ENCODE measurements at regions not wholly inside any gene's neighbourhood (a gene's known extent, or its start where the extent isn't known, plus 50 kb on each side); places are given as distances from the start of the nearest gene placed in this dataset.

GRCh38 chr4:31575504-31575903, 855.3 kb downstream of the PCDH7 start:
- no peaks in the 10 kb centered on the region for H3K4me1 ChIP-seq (ENCODE audit: control insufficient read depth, insufficient read depth, low read depth, low read length)
- H4K8ac ChIP-seq (ENCODE audit: low read length) = no peak overlapping the region
- H3K4me3 ChIP-seq (ENCODE audit: insufficient read depth in 1 of 2, low read depth in 1 of 2, low read length in 2 of 2) = no peak overlapping the region
- no peaks in the 10 kb centered on the region for H3K27me3 ChIP-seq (ENCODE audit: control insufficient read depth in 1 of 2, insufficient read depth in 1 of 2, low read length in 2 of 2)
- no peak overlapping the region for H2BK12ac ChIP-seq (ENCODE audit: low read length in 2 of 2)
- H3K14ac ChIP-seq (ENCODE audit: low read length in 2 of 2) = no peak overlapping the region
- no peak overlapping the region for H3K4ac ChIP-seq (ENCODE audit: low read depth in 1 of 2, low read length in 2 of 2)
- no peak overlapping the region for H3K9ac ChIP-seq (ENCODE audit: low read length)
- DNase-seq = no peak
- H3K79me1 ChIP-seq (replicated peaks; ENCODE audit: low read length, poor library complexity, severe bottlenecking) = no peaks in the 10 kb centered on the region
- no peak overlapping the region for H2BK15ac ChIP-seq (ENCODE audit: low read depth, poor library complexity, severe bottlenecking)
- no peak overlapping the region for H2AFZ ChIP-seq (ENCODE audit: low read depth, low read length)
- H3K4me2 ChIP-seq (ENCODE audit: low read length, poor library complexity, severe bottlenecking) = no peak overlapping the region
- H3K18ac ChIP-seq (ENCODE audit: low read depth in 1 of 2, low read length in 2 of 2) = no peak overlapping the region
- no peak overlapping the region for H2BK120ac ChIP-seq (ENCODE audit: low read depth, low read length)
- no peak overlapping the region for H3K23ac ChIP-seq (ENCODE audit: low read length in 2 of 2)
- no peak overlapping the region for H2BK5ac ChIP-seq (ENCODE audit: low read depth, low read length, poor library complexity, severe bottlenecking)
- no peak overlapping the region for H4K91ac ChIP-seq (ENCODE audit: low read length)
- 100% methylated on average over 2 of the region's 2 CpGs for WGBS
- H3K36me3 ChIP-seq (ENCODE audit: control insufficient read depth in 1 of 2, insufficient read depth in 2 of 2, low read depth in 1 of 2, low read length in 2 of 2) = no peaks in the 10 kb centered on the region
- H2AK5ac ChIP-seq (ENCODE audit: low read length, severe bottlenecking) = no peak overlapping the region
- H3K27ac ChIP-seq (ENCODE audit: low read length, poor library complexity, severe bottlenecking) = no peak overlapping the region
- no peaks in the 10 kb centered on the region for H3K9me3 ChIP-seq (ENCODE audit: control insufficient read depth, low read length)

- no peaks in the 10 kb centered on the region for H3K9me3 ChIP-seq (ENCODE audit: control insufficient read depth, low read length)
- H3K36me3 ChIP-seq (ENCODE audit: control insufficient read depth in 1 of 2, insufficient read depth in 2 of 2, low read depth in 1 of 2, low read length in 2 of 2) = no peaks in the 10 kb centered on the region
- no peak overlapping the region for H3K18ac ChIP-seq (ENCODE audit: low read depth in 1 of 2, low read length in 2 of 2)
- no peak overlapping the region for H2AK5ac ChIP-seq (ENCODE audit: low read length, severe bottlenecking)
- H2BK120ac ChIP-seq (ENCODE audit: low read depth, low read length) = no peak overlapping the region
- H3K9ac ChIP-seq (ENCODE audit: low read length) = no peak overlapping the region
- H3K4me2 ChIP-seq (ENCODE audit: low read length, poor library complexity, severe bottlenecking) = no peak overlapping the region
- no peak overlapping the region for H3K4me3 ChIP-seq (ENCODE audit: insufficient read depth in 1 of 2, low read depth in 1 of 2, low read length in 2 of 2)
- no peak overlapping the region for H3K23ac ChIP-seq (ENCODE audit: low read length in 2 of 2)
- H3K4me1 ChIP-seq (ENCODE audit: control insufficient read depth, insufficient read depth, low read depth, low read length) = no peaks in the 10 kb centered on the region
- no peaks in the 10 kb centered on the region for H3K79me1 ChIP-seq (replicated peaks; ENCODE audit: low read length, poor library complexity, severe bottlenecking)
- H3K14ac ChIP-seq (ENCODE audit: low read length in 2 of 2) = no peak overlapping the region
- no peak overlapping the region for H2AFZ ChIP-seq (ENCODE audit: low read depth, low read length)
- H4K91ac ChIP-seq (ENCODE audit: low read length) = no peak overlapping the region
- H3K27ac ChIP-seq (ENCODE audit: low read length, poor library complexity, severe bottlenecking) = no peak overlapping the region
- H3K27me3 ChIP-seq (ENCODE audit: control insufficient read depth in 1 of 2, insufficient read depth in 1 of 2, low read length in 2 of 2) = no peaks in the 10 kb centered on the region
- H4K8ac ChIP-seq (ENCODE audit: low read length) = no peak overlapping the region
- H3K4ac ChIP-seq (ENCODE audit: low read depth in 1 of 2, low read length in 2 of 2) = no peak overlapping the region
- no peak overlapping the region for H2BK5ac ChIP-seq (ENCODE audit: low read depth, low read length, poor library complexity, severe bottlenecking)
- no CpG with 5 or more reads among the region's 1 CpG for WGBS
- H2BK15ac ChIP-seq (ENCODE audit: low read depth, poor library complexity, severe bottlenecking) = no peak overlapping the region
- DNase-seq = no peak
- no peak overlapping the region for H2BK12ac ChIP-seq (ENCODE audit: low read length in 2 of 2)
Observed at GRCh38 chr4:31580843-31581242, 860.7 kb downstream of the PCDH7 start.

- DNase-seq = no peak
- 80% methylated on average over 1 of the region's 2 CpGs for WGBS
- no peak overlapping the region for H3K4ac ChIP-seq (ENCODE audit: low read depth in 1 of 2, low read length in 2 of 2)
- H4K91ac ChIP-seq (ENCODE audit: low read length) = no peak overlapping the region
- H2AFZ ChIP-seq (ENCODE audit: low read depth, low read length) = no peak overlapping the region
- H2AK5ac ChIP-seq (ENCODE audit: low read length, severe bottlenecking) = no peak overlapping the region
- H3K18ac ChIP-seq (ENCODE audit: low read depth in 1 of 2, low read length in 2 of 2) = no peak overlapping the region
- H3K9ac ChIP-seq (ENCODE audit: low read length) = no peak overlapping the region
- no peaks in the 10 kb centered on the region for H3K27me3 ChIP-seq (ENCODE audit: control insufficient read depth in 1 of 2, insufficient read depth in 1 of 2, low read length in 2 of 2)
- H3K4me1 ChIP-seq (ENCODE audit: control insufficient read depth, insufficient read depth, low read depth, low read length) = no peaks in the 10 kb centered on the region
- H3K9me3 ChIP-seq (ENCODE audit: control insufficient read depth, low read length) = no peaks in the 10 kb centered on the region
- no peak overlapping the region for H2BK15ac ChIP-seq (ENCODE audit: low read depth, poor library complexity, severe bottlenecking)
- H3K79me1 ChIP-seq (replicated peaks; ENCODE audit: low read length, poor library complexity, severe bottlenecking) = no peaks in the 10 kb centered on the region
- no peak overlapping the region for H2BK5ac ChIP-seq (ENCODE audit: low read depth, low read length, poor library complexity, severe bottlenecking)
- H3K4me2 ChIP-seq (ENCODE audit: low read length, poor library complexity, severe bottlenecking) = no peak overlapping the region
- H3K27ac ChIP-seq (ENCODE audit: low read length, poor library complexity, severe bottlenecking) = no peak overlapping the region
- H3K4me3 ChIP-seq (ENCODE audit: insufficient read depth in 1 of 2, low read depth in 1 of 2, low read length in 2 of 2) = no peak overlapping the region
- H4K8ac ChIP-seq (ENCODE audit: low read length) = no peak overlapping the region
- H3K23ac ChIP-seq (ENCODE audit: low read length in 2 of 2) = no peak overlapping the region
- no peaks in the 10 kb centered on the region for H3K36me3 ChIP-seq (ENCODE audit: control insufficient read depth in 1 of 2, insufficient read depth in 2 of 2, low read depth in 1 of 2, low read length in 2 of 2)
- H2BK12ac ChIP-seq (ENCODE audit: low read length in 2 of 2) = no peak overlapping the region
- no peak overlapping the region for H3K14ac ChIP-seq (ENCODE audit: low read length in 2 of 2)
- no peak overlapping the region for H2BK120ac ChIP-seq (ENCODE audit: low read depth, low read length)
Observed at GRCh38 chr4:31585503-31585902, 865.3 kb downstream of the PCDH7 start.

GRCh38 chr4:31592293-31592692, 872.1 kb downstream of the PCDH7 start:
- no peak overlapping the region for H4K91ac ChIP-seq (ENCODE audit: low read length)
- H3K9me3 ChIP-seq (ENCODE audit: control insufficient read depth, low read length) = no peaks in the 10 kb centered on the region
- DNase-seq = no peak
- H3K4me2 ChIP-seq (ENCODE audit: low read length, poor library complexity, severe bottlenecking) = no peak overlapping the region
- H3K36me3 ChIP-seq (ENCODE audit: control insufficient read depth in 1 of 2, insufficient read depth in 2 of 2, low read depth in 1 of 2, low read length in 2 of 2) = no peaks in the 10 kb centered on the region
- H2BK12ac ChIP-seq (ENCODE audit: low read length in 2 of 2) = no peak overlapping the region
- no peak overlapping the region for H3K9ac ChIP-seq (ENCODE audit: low read length)
- H3K79me1 ChIP-seq (replicated peaks; ENCODE audit: low read length, poor library complexity, severe bottlenecking) = no peaks in the 10 kb centered on the region
- no peak overlapping the region for H2BK15ac ChIP-seq (ENCODE audit: low read depth, poor library complexity, severe bottlenecking)
- H3K14ac ChIP-seq (ENCODE audit: low read length in 2 of 2) = no peak overlapping the region
- H2BK120ac ChIP-seq (ENCODE audit: low read depth, low read length) = no peak overlapping the region
- H3K23ac ChIP-seq (ENCODE audit: low read length in 2 of 2) = no peak overlapping the region
- H3K4me1 ChIP-seq (ENCODE audit: control insufficient read depth, insufficient read depth, low read depth, low read length) = no peaks in the 10 kb centered on the region
- no peak overlapping the region for H3K27ac ChIP-seq (ENCODE audit: low read length, poor library complexity, severe bottlenecking)
- no peak overlapping the region for H3K4ac ChIP-seq (ENCODE audit: low read depth in 1 of 2, low read length in 2 of 2)
- H2AFZ ChIP-seq (ENCODE audit: low read depth, low read length) = no peak overlapping the region
- no peaks in the 10 kb centered on the region for H3K27me3 ChIP-seq (ENCODE audit: control insufficient read depth in 1 of 2, insufficient read depth in 1 of 2, low read length in 2 of 2)
- 43% methylated on average over 2 of the region's 2 CpGs for whole genome bisulfite sequencing
- H3K4me3 ChIP-seq (ENCODE audit: insufficient read depth in 1 of 2, low read depth in 1 of 2, low read length in 2 of 2) = no peak overlapping the region
- no peak overlapping the region for H2BK5ac ChIP-seq (ENCODE audit: low read depth, low read length, poor library complexity, severe bottlenecking)
- no peak overlapping the region for H4K8ac ChIP-seq (ENCODE audit: low read length)
- no peak overlapping the region for H2AK5ac ChIP-seq (ENCODE audit: low read length, severe bottlenecking)
- no peak overlapping the region for H3K18ac ChIP-seq (ENCODE audit: low read depth in 1 of 2, low read length in 2 of 2)
